T-cell (primary cell): ENCODE measurements at regions not wholly inside any gene's neighbourhood (a gene's known extent, or its start where the extent isn't known, plus 50 kb on each side); places are given as distances from the start of the nearest gene placed in this dataset.
"Not testable (repeated sequence)": the region's sequence is repeated elsewhere in the genome, so short reads cannot be mapped to it uniquely, and the experiment has no call there.

Experiments
- ATAC-seq, 4 experiments: fragments of 200-7000 bp in 3 of 4; fragments of 150-1000 bp in 1 of 4; cut with Tn5 transposase; replicated peaks in 1 of 4; 1 replicate in 3 of 4; 2 replicates in 1 of 4; pipeline ENCODE4 v1.10.0; 2021; ENCODE audit warnings: moderate library complexity in 3 of 4, mild to moderate bottlenecking in 2 of 4, moderate number of reproducible peaks in 1 of 4
- CTCF ChIA-PET, 2 donors: fragments of 300-600 bp; sonication (Branson Sonifier 250); formaldehyde crosslinking; loops; one replicate each; lab custom pipeline; 2022; ENCODE audit warnings: antibody characterized with exemption in 2 of 2; lab: Charles Lee
- POLR2A ChIA-PET, 2 donors: fragments of 300-600 bp; sonication (Branson Sonifier 250); formaldehyde crosslinking; loops; one replicate each; lab custom pipeline; 2022; ENCODE audit warnings: antibody characterized with exemption in 2 of 2; lab: Charles Lee
- DNase-seq, 35 experiments: peaks; one replicate each; pipeline versions ENCODE4 v3.0.0 to v3.0.0-alpha.2; 2013 to 2023
- H3K27ac ChIP-seq: one replicate; pipeline ENCODE4 v1.5.1; 2013; ENCODE audit warnings: low read length
- H3K27me3 ChIP-seq, 2 experiments: replicated peaks in 1 of 2; 1 replicate in 1 of 2; 2 replicates in 1 of 2; pipeline versions ENCODE4 v1.6.1 to v1.7.0; 2013; ENCODE audit warnings: low read length in 1 of 2, mixed read lengths in 1 of 2; ENCODE audit not compliant: control insufficient read depth in 2 of 2, insufficient read depth in 2 of 2; ENCODE audit errors: extremely low read depth in 1 of 2
- H3K36me3 ChIP-seq, 2 donors: 1 replicate in 1 of 2; 2 replicates in 1 of 2; pipeline versions ENCODE4 v1.6.1 to v1.7.0; 2013; ENCODE audit warnings: low read length in 1 of 2; ENCODE audit not compliant: control insufficient read depth in 2 of 2, insufficient read depth in 1 of 2; ENCODE audit errors: extremely low read depth in 1 of 2
- H3K4me1 ChIP-seq, 2 experiments: 1 replicate in 1 of 2; 2 replicates in 1 of 2; pipeline versions ENCODE4 v1.6.1 to v1.7.0; 2013; ENCODE audit warnings: low read length in 2 of 2, mixed read lengths in 1 of 2; ENCODE audit not compliant: insufficient read depth in 2 of 2, control insufficient read depth in 1 of 2; ENCODE audit errors: extremely low read depth in 1 of 2
- H3K4me3 ChIP-seq, 2 donors: 1 replicate in 1 of 2; 2 replicates in 1 of 2; pipeline versions ENCODE4 v1.5.1 to v1.7.0; 2013; ENCODE audit warnings: mild to moderate bottlenecking in 2 of 2, low read length in 1 of 2, moderate library complexity in 1 of 2; ENCODE audit not compliant: control insufficient read depth in 1 of 2; ENCODE audit errors: extremely low read depth in 1 of 2
- H3K9me3 ChIP-seq: 2 replicates; pipeline ENCODE4 v1.7.0; 2013
- H3K27ac Mint-ChIP-seq, 2 donors: one replicate each; pipeline ENCODE4 v1.8.0; 2020 to 2021; ENCODE audit warnings: mild to moderate bottlenecking in 2 of 2, mixed read lengths in 2 of 2
- H3K27me3 Mint-ChIP-seq, 2 donors: one replicate each; pipeline ENCODE4 v1.8.0; 2021 to 2022; ENCODE audit warnings: mixed read lengths in 2 of 2
- H3K36me3 Mint-ChIP-seq: one replicate; pipeline ENCODE4 v1.8.0; 2021; ENCODE audit warnings: mixed read lengths
- H3K4me1 Mint-ChIP-seq, 3 donors: one replicate each; pipeline ENCODE4 v1.8.0; 2020 to 2022; ENCODE audit warnings: mixed read lengths in 3 of 3, mild to moderate bottlenecking in 1 of 3
- H3K4me3 Mint-ChIP-seq, 3 donors: one replicate each; pipeline ENCODE4 v1.8.0; 2020 to 2022; ENCODE audit warnings: mild to moderate bottlenecking in 3 of 3, mixed read lengths in 3 of 3, moderate library complexity in 3 of 3
- H3K9me3 Mint-ChIP-seq, 3 donors: one replicate each; pipeline ENCODE4 v1.8.0; 2020 to 2022; ENCODE audit warnings: mixed read lengths in 3 of 3
- whole genome bisulfite sequencing: methylation state at CpG from one replicate; pipeline ENCODE4 v1.1.5; 2013; ENCODE audit warnings: missing lambda C conversion rate; ENCODE audit not compliant: insufficient coverage; 5-methylcytosine and 5-hydroxymethylcytosine counted together

DNA sequence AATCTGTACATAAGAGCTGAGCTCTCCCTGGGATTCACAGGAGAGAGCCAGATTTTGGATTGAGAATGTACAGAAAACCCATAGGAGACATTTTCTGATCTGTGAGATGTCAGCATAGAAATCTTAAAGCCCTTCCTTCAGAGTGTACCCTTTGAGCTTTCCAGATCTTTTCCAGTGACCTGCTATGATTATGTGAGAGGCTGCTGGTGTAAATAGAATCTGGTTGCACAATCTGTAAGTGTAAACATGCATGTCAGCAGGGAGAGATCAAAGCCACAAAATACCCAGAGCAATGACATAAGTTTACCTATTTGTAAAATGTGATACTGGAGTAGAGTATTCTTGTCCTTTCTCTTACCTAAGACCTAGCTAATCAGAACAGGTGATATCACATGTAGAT, 471.9 kb downstream of the FOXD4L5 start:
- DNase-seq, ATAC-seq, H3K9me3 Mint-ChIP-seq, H3K27ac ChIP-seq, POLR2A ChIA-PET, H3K27me3 Mint-ChIP-seq, H3K4me3 Mint-ChIP-seq, H3K4me1 ChIP-seq, H3K27ac Mint-ChIP-seq, H3K36me3 Mint-ChIP-seq, H3K36me3 ChIP-seq, H3K9me3 ChIP-seq, H3K4me1 Mint-ChIP-seq, CTCF ChIA-PET, H3K27me3 ChIP-seq, H3K4me3 ChIP-seq: not testable (repeated sequence)

DNA sequence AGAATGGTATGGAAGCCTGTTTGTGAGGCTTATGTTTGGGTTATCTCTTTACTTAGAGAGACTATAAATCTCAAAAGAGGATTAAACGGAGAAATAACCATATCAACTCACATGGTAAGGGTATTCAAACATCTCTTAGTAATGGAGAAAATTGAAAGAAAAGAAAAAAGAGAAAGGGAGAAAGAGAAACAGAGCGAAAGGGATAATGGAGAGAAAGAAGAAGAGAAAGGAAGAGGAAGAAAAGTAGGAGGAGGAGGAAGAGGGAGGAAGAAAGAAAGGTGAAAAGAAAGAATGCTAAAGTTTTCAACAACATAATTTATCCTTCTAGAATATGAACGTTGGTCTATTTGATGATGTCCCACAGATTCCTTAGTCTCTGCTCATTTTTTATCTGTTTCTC, 506.3 kb downstream of the FOXD4L5 start:
- CTCF ChIA-PET, H3K4me1 ChIP-seq, H3K27ac Mint-ChIP-seq, POLR2A ChIA-PET, ATAC-seq, H3K4me3 ChIP-seq, DNase-seq, H3K27ac ChIP-seq, H3K27me3 ChIP-seq, H3K36me3 ChIP-seq, H3K9me3 ChIP-seq, H3K4me1 Mint-ChIP-seq, H3K9me3 Mint-ChIP-seq, H3K36me3 Mint-ChIP-seq, H3K27me3 Mint-ChIP-seq, H3K4me3 Mint-ChIP-seq: not testable (repeated sequence)
- WGBS = no CpG with 5 or more reads among the region's 3 CpGs

DNA sequence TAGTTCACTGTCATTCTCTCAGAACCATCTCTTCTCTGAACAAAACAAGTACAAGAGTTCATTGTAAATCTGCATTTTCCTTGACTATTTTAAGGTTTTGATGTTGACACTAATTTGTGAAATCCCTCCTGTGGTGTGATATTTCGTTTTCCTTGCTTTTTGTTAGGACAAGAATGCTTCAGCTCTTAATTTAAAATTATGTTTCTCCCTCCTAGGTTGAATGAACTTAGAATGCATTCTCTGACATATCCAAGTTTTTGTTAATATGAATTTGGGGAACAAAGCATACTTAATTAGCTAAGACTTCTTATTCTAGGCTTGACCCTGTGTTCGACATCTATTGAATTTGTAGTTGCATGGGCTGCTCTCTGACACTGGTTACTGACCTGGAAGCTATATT, 508.7 kb downstream of the FOXD4L5 start:
- H3K36me3 ChIP-seq, H3K4me3 Mint-ChIP-seq, DNase-seq, H3K36me3 Mint-ChIP-seq, H3K4me1 ChIP-seq, POLR2A ChIA-PET, CTCF ChIA-PET, H3K9me3 ChIP-seq, H3K9me3 Mint-ChIP-seq, H3K27ac ChIP-seq, H3K27me3 Mint-ChIP-seq, H3K4me3 ChIP-seq, H3K4me1 Mint-ChIP-seq, H3K27me3 ChIP-seq, ATAC-seq, H3K27ac Mint-ChIP-seq: not testable (repeated sequence)
- WGBS = no CpG with 5 or more reads among the region's 2 CpGs

DNA sequence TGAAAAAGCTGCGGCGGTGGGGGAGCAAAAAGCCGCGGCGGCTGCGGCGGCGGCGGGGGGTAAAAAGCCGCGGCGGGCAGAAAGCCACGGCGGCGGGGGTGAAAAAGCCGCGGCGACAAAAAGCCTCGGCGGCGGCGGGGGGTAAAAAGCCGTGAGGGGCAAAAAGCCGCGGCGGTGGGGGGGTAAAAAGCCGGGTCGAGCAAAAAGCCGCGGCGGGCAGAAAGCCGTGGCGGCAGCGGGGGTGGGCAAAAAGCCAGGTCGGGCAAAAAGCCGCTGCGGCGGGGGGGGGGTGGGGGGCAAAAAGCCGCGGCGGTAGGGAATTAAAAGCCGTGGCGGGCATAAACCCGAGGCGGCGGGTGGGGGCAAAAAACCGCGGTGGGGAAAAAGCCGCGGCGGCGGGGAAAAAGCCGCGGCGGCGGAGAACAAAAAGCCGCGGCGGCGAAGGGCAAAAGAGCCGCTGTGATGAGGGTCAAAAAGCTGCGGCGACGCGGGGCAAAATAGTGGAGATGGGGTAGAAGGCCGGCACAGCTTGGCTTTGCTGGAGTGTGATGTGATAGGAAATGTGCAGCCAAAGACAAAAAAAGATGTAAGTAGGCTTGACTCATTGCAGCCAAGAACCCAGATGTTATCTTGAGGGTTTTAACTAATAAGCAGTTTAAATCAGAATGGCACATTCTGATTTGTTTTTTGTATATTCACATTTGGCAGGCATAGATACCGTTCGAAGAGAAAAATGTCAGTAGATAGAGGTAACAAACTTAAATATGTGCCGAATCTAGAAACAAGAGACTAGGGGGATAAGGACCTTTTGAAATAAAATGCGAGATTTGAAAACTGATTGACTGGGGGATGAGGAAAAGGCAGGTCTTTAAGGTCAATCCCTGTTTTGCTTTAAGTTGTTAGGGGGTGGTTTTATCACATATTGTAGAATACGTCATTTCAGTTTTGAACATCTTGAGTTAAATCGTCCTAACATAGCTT, 509.9 kb downstream of the FOXD4L5 start:
- CTCF ChIA-PET, H3K36me3 ChIP-seq, H3K4me1 ChIP-seq, H3K36me3 Mint-ChIP-seq, H3K27me3 ChIP-seq, H3K4me1 Mint-ChIP-seq, H3K27ac ChIP-seq, H3K9me3 ChIP-seq, H3K9me3 Mint-ChIP-seq, H3K4me3 ChIP-seq, POLR2A ChIA-PET, H3K27ac Mint-ChIP-seq: not testable (repeated sequence)
- Mint-ChIP-seq H3K4me3 (peak overlapping the region in 2 of 3 donors; percentile 9 to 25), H3K27me3 (peaks cover 7 to 11% of the 10 kb centered on the region in 2 donors)
- ATAC-seq = peak in 1 of 4 experiments; percentile 19
- DNase-seq = peak in 9 of 35 experiments; percentile 0 to 29 (median 2)
- WGBS = no CpG with 5 or more reads among the region's 72 CpGs

DNA sequence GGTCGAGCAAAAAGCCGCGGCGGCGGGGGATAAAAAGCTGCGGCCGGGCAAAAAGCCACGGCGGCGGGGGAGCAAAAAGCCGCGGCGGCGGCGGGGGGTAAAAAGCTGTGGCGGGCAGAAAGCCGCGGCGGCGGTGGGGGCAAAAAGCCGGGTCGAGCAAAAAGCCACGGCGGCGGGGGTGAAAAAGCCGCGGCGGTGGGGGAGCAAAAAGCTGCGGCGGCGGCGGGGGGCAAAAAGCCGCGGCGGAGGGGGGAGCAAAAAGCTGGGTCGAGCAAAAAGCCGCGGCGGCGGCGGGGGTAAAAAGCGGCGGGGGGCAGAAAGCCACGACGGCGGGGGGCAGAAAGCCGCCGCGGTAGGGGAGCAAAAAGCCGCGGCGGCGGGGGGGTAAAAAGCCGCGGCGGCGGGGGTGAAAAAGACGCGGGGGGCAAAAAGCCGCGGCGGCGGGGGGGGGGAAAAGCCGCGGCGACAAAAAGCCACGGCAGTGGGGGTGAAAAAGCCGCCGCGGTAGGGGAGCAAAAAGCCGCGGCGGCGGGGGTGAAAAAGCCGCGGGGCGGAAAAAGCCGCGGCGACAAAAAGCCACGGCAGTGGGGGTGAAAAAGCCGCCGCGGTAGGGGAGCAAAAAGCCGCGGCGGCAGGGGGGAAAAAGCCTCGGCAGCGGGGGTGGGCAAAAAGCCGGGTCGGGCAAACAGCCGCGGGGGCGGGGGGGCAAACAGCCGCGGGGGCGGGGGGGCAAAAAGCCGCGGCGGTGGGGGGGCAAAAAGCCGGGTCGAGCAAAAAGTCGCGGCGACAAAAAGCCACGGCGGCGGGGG, 510.8 kb downstream of the FOXD4L5 start:
- POLR2A ChIA-PET, H3K4me3 ChIP-seq, CTCF ChIA-PET, H3K4me3 Mint-ChIP-seq, H3K27ac ChIP-seq, H3K36me3 ChIP-seq, H3K36me3 Mint-ChIP-seq, H3K4me1 ChIP-seq, H3K4me1 Mint-ChIP-seq, H3K9me3 Mint-ChIP-seq, H3K27ac Mint-ChIP-seq, H3K27me3 ChIP-seq, H3K9me3 ChIP-seq: not testable (repeated sequence)
- no CpG with 5 or more reads among the region's 108 CpGs for WGBS
- DNase-seq (peak in 6 of 35 experiments; percentile 0 to 26 (median 8)), ATAC-seq (peak in 2 of 4 experiments; percentile 13 to 32)
- H3K27me3 Mint-ChIP-seq = peaks cover 8 to 11% of the 10 kb centered on the region in 2 donors

DNA sequence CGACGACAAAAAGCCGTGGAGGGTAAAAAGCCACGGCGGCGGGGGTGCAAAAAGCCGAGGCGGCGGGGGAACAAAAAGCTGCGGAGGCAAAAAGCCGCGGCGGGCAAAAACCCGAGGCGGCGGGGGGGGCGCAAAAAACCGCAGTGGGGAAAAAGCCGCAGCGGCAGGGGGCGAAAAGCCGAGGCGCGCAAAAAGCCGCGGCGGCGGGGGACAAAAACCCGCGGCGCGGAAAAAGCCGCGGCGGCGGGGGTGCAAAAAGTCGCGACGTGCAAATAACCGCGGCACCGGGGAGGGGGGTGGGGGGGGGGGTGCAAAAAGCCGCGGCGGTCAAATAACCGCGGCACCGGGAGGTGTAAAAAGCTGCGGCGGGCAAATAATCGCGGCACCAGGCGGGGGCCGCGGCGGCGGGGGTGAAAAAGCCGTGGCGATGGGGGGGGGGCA, 511.5 kb downstream of the FOXD4L5 start:
- Mint-ChIP-seq H3K27me3 (peaks cover 8 to 9% of the 10 kb centered on the region in 2 donors), H3K27ac (no peak overlapping the region), H3K4me1 (peaks cover 0 to 2% (median 0%) of the 10 kb centered on the region in 3 donors), H3K4me3 (no peak overlapping the region), H3K36me3 (no peaks in the 10 kb centered on the region), H3K9me3 (no peaks in the 10 kb centered on the region)
- Histone ChIP-seq H3K27me3 (peaks cover 0 to 2% of the 10 kb centered on the region in 2 experiments), H3K9me3 (no peaks in the 10 kb centered on the region), H3K27ac (no peak overlapping the region), H3K4me1 (peaks cover 0 to 6% of the 10 kb centered on the region in 2 experiments), H3K36me3 (no peaks in the 10 kb centered on the region), H3K4me3 (no peak overlapping the region)
- no CpG with 5 or more reads among the region's 59 CpGs for WGBS
- ChIA-PET POLR2A (no interaction called here), CTCF (no interaction called here)
- peak in 11 of 35 experiments; percentile 0 to 37 (median 2) for DNase-seq
- ATAC-seq = no peak
